ENCODE measurements at regions not wholly inside any gene's neighbourhood (a gene's known extent, or its start where the extent isn't known, plus 50 kb on each side); places are given as distances from the start of the nearest gene placed in this dataset.

DNA sequence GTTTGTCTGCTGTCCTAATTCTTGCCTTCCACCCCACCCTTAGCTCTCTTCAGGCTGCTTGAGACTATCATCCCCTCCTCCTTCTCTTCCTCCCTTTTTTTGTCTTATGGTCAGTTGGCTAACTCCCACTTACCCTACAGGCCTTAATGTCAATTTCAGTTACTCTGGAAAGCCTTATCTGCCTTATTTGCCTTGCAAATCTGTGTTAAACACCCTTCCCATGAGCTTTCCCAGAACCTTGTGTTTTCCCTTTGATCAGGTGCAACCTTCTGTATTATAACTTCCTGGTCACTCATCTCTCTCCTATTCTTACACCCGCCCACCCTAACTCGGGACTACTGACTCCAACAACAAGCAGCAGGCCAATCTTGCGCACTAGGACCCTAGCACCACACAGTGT, 74.8 kb downstream of the COX18 start:
- no peak for TF ChIP-seq POLR2A (IDR thresholded peaks at IDR 0.05; ENCODE audit: low read depth)
- TF ChIP-seq CTCF (IDR thresholded peaks at IDR 0.05): no peak

Measured in esophagus muscularis mucosa (tissue), 3 donors.